ENCODE measurements at regions not wholly inside any gene's neighbourhood (a gene's known extent, or its start where the extent isn't known, plus 50 kb on each side); places are given as distances from the start of the nearest gene placed in this dataset.

DNA sequence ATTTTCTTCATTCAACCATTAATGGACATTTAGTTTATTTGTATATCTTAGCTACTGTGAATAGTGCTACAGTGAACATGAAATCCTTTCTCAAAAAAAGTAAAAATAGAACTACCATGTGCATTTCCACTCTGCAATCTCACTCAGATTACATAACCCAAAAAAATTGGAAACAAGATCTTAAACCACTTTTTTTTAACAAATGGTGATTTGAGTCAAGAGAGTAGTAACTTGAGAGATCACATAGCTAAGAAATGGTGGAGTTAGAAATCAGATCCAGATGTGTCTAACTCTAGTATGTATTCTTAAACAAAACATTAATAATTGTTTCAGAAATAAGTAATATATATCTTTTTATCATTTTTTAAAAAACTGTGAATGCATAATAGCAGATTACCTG, 318.3 kb upstream of the SGCG start:
- Histone ChIP-seq H2AK5ac (ENCODE audit: low read depth, low read length) (no peak overlapping the region), H3K4me3 (ENCODE audit: insufficient read depth, low read depth, low read length) (no peak overlapping the region), H3K9me3 (ENCODE audit: control insufficient read depth, insufficient read depth, low read length) (no peaks in the 10 kb centered on the region), H2BK120ac (ENCODE audit: low read depth, low read length) (no peak overlapping the region), H3K36me3 (ENCODE audit: control insufficient read depth, insufficient read depth, low read length) (no peaks in the 10 kb centered on the region), H3K4ac (ENCODE audit: low read depth, low read length) (no peak overlapping the region), H3K4me1 (ENCODE audit: control insufficient read depth, insufficient read depth, low read length) (no peaks in the 10 kb centered on the region), H3K23ac (ENCODE audit: low read depth, low read length) (no peak overlapping the region), H3K79me1 (ENCODE audit: low read depth in 1 of 2, low read length in 2 of 2) (no peaks in the 10 kb centered on the region), H3K27me3 (ENCODE audit: control insufficient read depth, insufficient read depth, low read length) (no peaks in the 10 kb centered on the region), H4K91ac (ENCODE audit: insufficient read depth, low read depth, low read length) (no peak overlapping the region), H3K14ac (replicated peaks; ENCODE audit: low read depth, low read length) (no peak overlapping the region), H3K9ac (ENCODE audit: low read depth, low read length) (no peak overlapping the region), H3K4me2 (ENCODE audit: low read depth, low read length) (no peak overlapping the region), H4K5ac (ENCODE audit: low read depth, low read length) (no peak overlapping the region), H3K27ac (ENCODE audit: insufficient read depth, low read length) (no peak overlapping the region), H2BK20ac (ENCODE audit: low read depth, low read length) (no peak overlapping the region), H2BK5ac (ENCODE audit: low read depth, low read length, poor library complexity, severe bottlenecking) (no peak overlapping the region), H4K20me1 (ENCODE audit: insufficient read depth, low read length) (no peaks in the 10 kb centered on the region), H4K8ac (ENCODE audit: low read depth in 2 of 2, low read length in 2 of 2) (no peak overlapping the region), H3K9me1 (ENCODE audit: insufficient read depth, low read length) (no peaks in the 10 kb centered on the region), H2AK9ac (replicated peaks; ENCODE audit: low read depth, low read length, poor library complexity) (no peak overlapping the region), H2BK15ac (ENCODE audit: low read depth, low read length) (no peak overlapping the region), H3K18ac (ENCODE audit: low read depth, low read length) (no peak overlapping the region), H2AFZ (replicated peaks; ENCODE audit: low read length, poor library complexity) (no peak overlapping the region), H3K56ac (ENCODE audit: extremely low read depth, insufficient read depth, low read length) (no peak overlapping the region)
- TF ChIP-seq NFE2L2 (IDR thresholded peaks at IDR 0.05; ENCODE audit: low read depth, low read length) (no peak), FOS (IDR thresholded peaks at IDR 0.05; ENCODE audit: low read depth, low read length) (no peak), MXI1 (IDR thresholded peaks at IDR 0.05; ENCODE audit: borderline replicate concordance, low read depth, low read length) (no peak), MAFK (IDR thresholded peaks at IDR 0.05; ENCODE audit: low read depth, low read length) (no peak), BHLHE40 (IDR thresholded peaks at IDR 0.05; ENCODE audit: low read depth, low read length) (no peak), CHD1 (IDR thresholded peaks at IDR 0.05; ENCODE audit: low read depth, low read length) (no peak), MAZ (IDR thresholded peaks at IDR 0.05; ENCODE audit: borderline replicate concordance, low read depth, low read length) (no peak), RFX5 (IDR thresholded peaks at IDR 0.05; ENCODE audit: low read depth, low read length) (no peak), SMC3 (IDR thresholded peaks at IDR 0.05; ENCODE audit: low read depth, low read length) (no peak), RAD21 (IDR thresholded peaks at IDR 0.05; ENCODE audit: low read length) (no peak), CEBPB (IDR thresholded peaks at IDR 0.05; ENCODE audit: low read depth, low read length) (no peak), RCOR1 (IDR thresholded peaks at IDR 0.05; ENCODE audit: insufficient replicate concordance, low read length) (no peak), POLR2A (IDR thresholded peaks at IDR 0.05; ENCODE audit: low read depth, low read length) (no peak)
- TF ChIP-seq, protein P1, sequence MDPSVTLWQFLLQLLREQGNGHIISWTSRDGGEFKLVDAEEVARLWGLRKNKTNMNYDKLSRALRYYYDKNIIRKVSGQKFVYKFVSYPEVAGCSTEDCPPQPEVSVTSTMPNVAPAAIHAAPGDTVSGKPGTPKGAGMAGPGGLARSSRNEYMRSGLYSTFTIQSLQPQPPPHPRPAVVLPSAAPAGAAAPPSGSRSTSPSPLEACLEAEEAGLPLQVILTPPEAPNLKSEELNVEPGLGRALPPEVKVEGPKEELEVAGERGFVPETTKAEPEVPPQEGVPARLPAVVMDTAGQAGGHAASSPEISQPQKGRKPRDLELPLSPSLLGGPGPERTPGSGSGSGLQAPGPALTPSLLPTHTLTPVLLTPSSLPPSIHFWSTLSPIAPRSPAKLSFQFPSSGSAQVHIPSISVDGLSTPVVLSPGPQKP (IDR thresholded peaks at IDR 0.05; ENCODE audit: borderline replicate concordance, low read depth, low read length), result no peak
- TF ChIP-seq, protein P2, sequence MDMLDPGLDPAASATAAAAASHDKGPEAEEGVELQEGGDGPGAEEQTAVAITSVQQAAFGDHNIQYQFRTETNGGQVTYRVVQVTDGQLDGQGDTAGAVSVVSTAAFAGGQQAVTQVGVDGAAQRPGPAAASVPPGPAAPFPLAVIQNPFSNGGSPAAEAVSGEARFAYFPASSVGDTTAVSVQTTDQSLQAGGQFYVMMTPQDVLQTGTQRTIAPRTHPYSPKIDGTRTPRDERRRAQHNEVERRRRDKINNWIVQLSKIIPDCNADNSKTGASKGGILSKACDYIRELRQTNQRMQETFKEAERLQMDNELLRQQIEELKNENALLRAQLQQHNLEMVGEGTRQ (IDR thresholded peaks at IDR 0.05; ENCODE audit: low read depth, low read length), result no peak
- TF ChIP-seq, protein P3, sequence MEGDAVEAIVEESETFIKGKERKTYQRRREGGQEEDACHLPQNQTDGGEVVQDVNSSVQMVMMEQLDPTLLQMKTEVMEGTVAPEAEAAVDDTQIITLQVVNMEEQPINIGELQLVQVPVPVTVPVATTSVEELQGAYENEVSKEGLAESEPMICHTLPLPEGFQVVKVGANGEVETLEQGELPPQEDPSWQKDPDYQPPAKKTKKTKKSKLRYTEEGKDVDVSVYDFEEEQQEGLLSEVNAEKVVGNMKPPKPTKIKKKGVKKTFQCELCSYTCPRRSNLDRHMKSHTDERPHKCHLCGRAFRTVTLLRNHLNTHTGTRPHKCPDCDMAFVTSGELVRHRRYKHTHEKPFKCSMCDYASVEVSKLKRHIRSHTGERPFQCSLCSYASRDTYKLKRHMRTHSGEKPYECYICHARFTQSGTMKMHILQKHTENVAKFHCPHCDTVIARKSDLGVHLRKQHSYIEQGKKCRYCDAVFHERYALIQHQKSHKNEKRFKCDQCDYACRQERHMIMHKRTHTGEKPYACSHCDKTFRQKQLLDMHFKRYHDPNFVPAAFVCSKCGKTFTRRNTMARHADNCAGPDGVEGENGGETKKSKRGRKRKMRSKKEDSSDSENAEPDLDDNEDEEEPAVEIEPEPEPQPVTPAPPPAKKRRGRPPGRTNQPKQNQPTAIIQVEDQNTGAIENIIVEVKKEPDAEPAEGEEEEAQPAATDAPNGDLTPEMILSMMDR (conservative IDR thresholded peaks at IDR 0.05; ENCODE audit: low read depth, low read length), result no peak
- no TSS peak for BruUV-seq (replicated peaks)
- intact Hi-C loops (cut with micrococcal nuclease) (no loop called here), in situ Hi-C loops (cut with MboI; ENCODE audit: low sequenced_read_pairs) (no loop called here), dilution Hi-C loops (cut with HindIII; ENCODE audit: low sequenced_read_pairs, unreplicated experiment) (no loop called here)
- ChIA-PET CTCF (no interaction called here), POLR2A (ENCODE audit: unreplicated experiment) (no interaction called here)
- DNase-seq (no peak), ATAC-seq (ENCODE audit: low read depth) (no peak)
